Activated CD4-positive, alpha-beta T cell treated with anti-CD3 and anti-CD28 coated beads for 1 hour (primary cell): ENCODE measurements at regions not wholly inside any gene's neighbourhood (a gene's known extent, or its start where the extent isn't known, plus 50 kb on each side); places are given as distances from the start of the nearest gene placed in this dataset.

Experiments used
- DNase-seq: peaks from one replicate; pipeline ENCODE4 v3.0.0-alpha.2; 2020

GRCh38 chr5:74372051-74372450 is 268.5 kb downstream of the ENC1 start:
- DNase-seq = no peak

- DNase-seq = no peak
Observed at GRCh38 chr5:74371621-74372020, 268.9 kb downstream of the ENC1 start.

DNA sequence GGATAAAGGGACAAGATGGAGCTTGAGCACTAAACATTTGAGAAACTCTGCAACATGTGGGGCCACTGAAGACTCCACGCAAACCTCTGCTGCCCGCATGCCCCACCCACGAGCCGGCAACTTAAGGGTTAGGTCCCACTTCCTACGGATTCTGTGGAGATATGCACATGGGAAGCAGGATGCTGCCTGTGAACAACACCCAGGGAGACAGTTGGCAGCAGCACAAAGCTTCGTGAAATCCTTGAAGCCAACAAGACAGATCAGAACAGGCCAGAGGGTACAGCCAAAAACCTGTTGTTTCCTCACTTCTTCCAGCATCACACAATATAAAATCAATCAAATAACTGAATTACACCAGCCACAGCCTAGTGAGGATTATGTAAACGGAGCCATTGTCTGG is 270.4 kb downstream of the ENC1 start:
- no peak for DNase-seq

- no peak for DNase-seq
Observed at GRCh38 chr5:74369173-74369572, 271.4 kb downstream of the ENC1 start.

DNA sequence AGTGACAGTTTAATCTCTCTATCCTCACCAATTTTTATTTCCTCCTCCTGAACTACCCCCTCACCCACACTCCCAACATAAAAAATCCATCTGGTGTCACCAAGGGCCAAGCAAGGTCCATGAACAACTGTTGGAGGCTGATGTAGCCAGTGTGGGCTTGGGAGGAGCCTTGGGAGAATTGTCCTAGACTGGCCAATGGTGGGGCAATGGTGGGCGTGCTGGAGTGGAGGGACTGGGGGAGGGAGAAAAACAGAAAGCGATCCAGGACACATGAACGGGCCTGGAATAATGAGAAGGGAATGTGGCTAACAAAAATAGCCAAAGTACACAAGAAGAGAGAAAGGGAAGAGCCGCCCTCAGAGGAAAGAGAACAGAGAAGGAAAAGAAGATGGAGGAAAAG is 272.6 kb downstream of the ENC1 start:
- DNase-seq = no peak

- no peak for DNase-seq
Observed at GRCh38 chr5:74367241-74367733, 273.2 kb downstream of the ENC1 start.

GRCh38 chr5:74365723-74366122 is 274.8 kb downstream of the ENC1 start:
- DNase-seq = no peak

DNA sequence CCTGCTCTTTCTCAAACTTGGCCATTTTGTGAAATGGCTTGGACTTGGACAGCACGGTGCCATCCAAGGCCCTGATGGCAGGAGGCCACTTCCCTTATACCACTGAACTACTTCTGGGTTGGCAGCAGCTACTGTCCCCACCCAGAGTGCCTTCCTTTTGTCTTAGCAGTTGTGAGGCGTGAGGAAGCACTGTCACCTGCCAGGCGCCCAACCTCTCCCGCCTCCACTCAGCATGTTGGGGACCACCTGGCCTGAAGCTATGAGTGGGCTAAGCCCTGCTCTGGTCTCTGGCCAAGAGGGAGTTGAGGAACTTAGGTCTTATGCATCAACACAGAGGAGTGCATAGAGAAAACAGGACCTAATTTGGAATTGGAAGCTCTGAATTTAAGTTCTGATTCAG is 276.0 kb downstream of the ENC1 start:
- DNase-seq = no peak

- no peak for DNase-seq
Observed at GRCh38 chr5:74363603-74364205, 276.8 kb downstream of the ENC1 start.

DNA sequence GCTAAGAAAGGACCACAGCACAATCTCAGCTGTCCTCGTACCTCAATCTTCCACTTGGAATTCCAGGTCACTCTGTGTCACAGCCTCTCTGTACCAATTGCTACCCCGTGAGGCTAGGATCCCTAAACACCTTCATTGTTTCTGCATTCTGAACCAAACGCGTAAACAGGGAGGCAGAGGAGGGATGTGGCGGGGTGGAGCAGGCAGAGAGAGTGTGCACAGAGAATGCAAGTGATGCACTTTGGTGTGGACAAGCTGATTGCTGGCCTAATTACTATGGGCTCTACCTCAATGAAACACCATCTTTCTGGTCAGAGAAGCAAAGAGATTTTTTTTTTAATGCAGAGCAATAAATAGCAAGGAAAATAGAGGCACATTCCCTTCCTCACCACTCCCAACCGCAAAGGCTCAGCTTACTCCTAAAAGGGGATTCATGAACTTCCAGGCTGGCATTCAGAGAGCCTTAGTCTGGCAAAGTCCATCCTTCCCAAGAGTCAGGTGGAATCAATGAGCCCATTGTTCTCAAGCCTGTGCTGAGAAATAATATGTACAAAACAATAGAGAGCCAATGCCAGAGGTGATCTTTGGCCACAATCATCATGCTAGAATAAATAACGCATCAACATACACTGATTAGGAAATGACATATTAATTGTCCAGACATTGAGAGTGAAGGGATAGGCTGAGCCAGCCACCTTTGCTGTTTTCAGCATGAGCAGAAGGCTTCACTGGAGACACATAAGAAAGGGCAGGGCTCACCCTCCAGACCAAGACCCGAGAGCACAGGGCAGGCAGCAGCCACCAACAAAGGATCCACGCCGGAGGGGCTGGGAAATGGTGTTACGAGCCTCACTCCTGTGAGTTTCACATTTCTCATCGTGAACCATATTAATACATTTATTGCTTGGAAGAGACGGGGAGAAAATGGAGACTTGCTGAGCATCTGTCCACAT is 278.8 kb downstream of the ENC1 start:
- DNase-seq = no peak

- no peak for DNase-seq
Observed at GRCh38 chr5:74360535-74361210, 279.9 kb downstream of the ENC1 start.

DNA sequence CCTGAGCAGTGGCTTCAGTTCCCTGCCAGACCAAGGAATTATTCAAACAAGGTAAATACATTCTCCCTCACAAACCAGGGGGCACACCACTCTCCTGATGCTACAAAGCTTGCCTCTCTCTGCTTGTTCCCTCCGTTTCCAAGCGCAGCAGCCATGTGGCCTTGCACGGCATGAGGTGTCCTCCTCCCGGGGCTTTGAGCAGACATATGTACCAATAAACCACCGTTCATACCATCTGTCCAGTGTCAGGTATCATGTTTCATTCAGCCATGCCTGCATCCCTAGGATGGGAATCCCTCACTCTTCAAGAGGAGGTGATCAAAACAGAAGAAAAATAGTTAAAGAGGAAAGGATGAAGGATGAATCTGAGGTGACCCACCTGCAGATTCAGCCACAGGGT is 282.7 kb downstream of the ENC1 start:
- DNase-seq = no peak

GRCh38 chr5:74356009-74356695 is 284.4 kb downstream of the ENC1 start:
- DNase-seq = no peak

GRCh38 chr5:74355041-74355824 is 285.3 kb downstream of the ENC1 start:
- no peak for DNase-seq

DNA sequence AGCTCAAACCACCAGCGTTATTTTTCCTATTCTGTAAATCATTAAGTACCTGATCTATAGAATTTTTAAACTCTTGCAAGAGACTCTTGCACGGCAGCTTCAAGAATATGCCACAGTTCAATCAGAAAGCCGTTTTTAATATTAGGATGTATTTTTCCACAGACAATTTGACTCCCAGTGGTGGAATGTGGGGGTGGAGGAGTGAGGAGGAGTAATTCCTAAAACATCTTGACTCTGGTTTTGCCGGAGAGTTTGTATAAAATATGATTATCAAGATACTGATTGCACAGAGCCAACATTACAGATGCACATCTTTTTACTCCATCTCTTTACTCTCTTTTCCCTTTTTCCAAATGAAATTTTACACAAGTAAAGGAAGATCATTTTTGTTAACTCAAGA is 288.3 kb downstream of the ENC1 start:
- no peak for DNase-seq

DNA sequence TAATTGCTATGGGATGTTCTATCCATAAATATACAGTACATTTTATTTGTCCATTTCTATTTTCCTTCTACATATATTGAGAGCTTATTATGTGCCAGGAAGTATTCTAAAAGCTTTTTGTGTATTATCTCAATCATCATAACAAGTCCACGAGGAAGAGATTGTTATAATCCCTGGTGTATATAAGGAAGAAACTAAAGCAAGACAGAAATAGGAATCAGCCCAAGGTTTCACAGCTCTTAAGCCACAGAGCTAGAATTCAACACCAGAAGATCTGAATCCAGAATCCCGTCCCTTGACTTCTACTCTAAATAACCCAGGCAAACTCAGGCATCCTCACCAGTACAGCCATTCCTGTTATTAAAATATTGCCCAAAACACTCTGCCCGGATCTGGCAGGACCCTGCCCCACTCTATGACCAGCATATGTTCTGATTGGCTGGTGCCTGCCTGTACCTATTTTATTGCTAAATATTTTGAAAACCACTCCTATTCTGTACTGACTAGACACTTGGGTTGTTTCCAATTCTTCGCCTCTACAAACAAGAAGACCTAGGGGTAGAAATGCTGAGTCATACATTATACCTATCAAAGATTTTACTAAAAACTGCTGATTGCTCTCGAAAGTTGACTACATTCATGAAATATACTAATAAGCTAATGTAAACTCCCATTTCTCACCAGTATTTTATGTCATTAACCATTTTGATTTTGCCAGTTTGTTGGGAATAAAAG is 297.4 kb downstream of the ENC1 start:
- DNase-seq = no peak

- no peak for DNase-seq
Observed at GRCh38 chr5:74342182-74342581, 298.3 kb downstream of the ENC1 start.

DNA sequence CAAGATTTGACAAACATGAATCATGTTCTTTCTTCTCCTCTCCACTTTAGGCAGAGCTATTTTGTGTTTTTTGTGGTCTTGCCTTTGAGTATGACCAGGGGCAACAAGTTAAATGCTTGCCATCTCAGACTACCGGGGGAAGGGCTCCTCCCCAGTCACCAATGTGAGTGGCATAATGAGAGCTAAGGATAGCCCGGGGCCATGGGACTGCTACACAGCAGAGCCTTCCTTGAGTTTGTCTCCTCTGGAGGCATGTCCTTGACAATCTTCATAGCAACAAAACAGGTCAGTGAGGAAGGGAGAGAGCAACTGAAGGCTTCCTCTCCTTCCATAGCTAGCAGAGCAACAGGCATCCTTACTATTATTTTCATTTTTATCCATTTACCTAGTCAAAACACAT is 299.3 kb downstream of the ENC1 start:
- DNase-seq = no peak

DNA sequence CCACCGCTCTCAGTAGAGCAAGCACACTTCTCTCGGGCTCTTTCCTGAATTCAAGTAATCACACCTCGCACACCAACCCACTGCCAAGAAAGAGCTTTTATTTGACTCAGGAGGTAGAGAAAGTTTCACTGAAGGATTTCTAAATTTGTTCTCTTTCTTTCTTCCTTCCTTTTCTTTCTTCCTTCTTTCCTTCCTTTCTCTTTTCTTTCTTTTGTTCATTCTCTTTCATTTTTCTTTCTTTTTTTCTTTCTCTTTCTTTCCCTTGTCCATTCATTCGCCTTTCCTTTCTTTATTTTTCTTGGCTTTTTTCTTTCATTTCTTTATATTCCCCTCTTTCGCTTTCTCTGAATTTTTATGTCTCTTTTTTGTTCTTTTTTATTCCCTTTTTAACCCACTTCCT is 300.1 kb downstream of the ENC1 start:
- DNase-seq = no peak

DNA sequence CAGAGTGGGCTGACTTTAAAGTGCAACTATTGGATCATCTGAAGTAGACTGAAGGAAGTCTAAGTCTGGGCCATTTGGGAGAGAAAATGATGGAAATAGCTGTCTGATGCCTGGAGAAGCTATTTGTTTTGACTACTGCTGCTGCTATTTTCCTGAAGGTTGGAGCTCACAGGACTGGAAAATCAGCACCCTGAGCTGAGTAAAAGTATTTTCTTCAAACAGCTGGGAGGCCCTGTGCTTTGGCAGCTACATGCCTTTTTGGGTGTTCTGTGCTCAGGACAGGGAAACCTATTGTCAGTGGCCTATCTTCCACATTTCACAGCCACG is 302.6 kb downstream of the ENC1 start:
- DNase-seq = no peak

DNA sequence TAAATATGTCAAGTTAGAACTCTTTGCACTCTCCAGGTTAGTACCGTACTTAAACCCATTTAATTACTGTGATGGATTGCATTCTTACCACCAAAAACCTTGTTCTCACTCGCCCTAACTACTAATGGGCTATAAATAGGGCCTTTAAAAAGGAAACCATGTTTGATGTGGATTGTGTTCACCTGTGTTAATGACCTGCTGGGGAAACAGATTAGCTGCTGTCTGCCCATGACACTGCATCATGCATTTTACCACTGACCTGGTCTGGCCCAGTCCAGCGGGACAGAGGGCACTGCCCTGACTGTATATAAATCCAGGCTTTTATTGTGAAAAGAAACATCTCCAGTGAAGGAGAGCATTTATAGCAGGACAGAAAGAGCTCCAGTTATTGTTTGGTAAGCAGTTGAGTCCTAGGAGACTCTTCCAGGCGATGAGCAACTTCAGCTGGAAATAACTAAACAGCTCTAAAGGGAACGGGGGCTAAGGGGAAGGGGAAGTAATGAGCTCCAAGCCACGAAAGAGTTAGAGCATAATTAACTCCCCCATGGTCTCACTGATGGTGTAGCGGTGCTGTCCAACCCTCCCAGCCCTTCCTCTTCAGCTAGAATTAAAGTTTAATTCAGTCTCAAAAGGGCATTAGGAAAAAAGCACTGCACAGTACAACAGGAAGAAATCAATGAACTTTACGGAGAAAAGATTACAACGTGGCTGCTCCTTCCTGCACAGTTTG is 303.1 kb downstream of the ENC1 start:
- no peak for DNase-seq
